Kidney (tissue), 13 donors: ENCODE measurements at regions not wholly inside any gene's neighbourhood (a gene's known extent, or its start where the extent isn't known, plus 50 kb on each side); places are given as distances from the start of the nearest gene placed in this dataset.

Experiments used
- DNase-seq, 5 donors: peaks; one replicate each; pipeline ENCODE4 v3.0.0-alpha.2; 2013 to 2020
- FAIRE-seq: peaks from 2 replicates; lab custom pipeline; 2012; peaks lifted over from hg19 to GRCh38; lab: Jason Lieb, UNC
- H3K27ac ChIP-seq, 2 donors: one replicate each; pipeline ENCODE4 v1.7.0; 2013; ENCODE audit warnings: low read depth in 2 of 2, low read length in 2 of 2, inconsistent platforms in 1 of 2
- H3K27me3 ChIP-seq: one replicate; pipeline ENCODE4 v1.7.1; 2013; ENCODE audit warnings: low read length, inconsistent platforms; ENCODE audit not compliant: control insufficient read depth, insufficient read depth
- H3K36me3 ChIP-seq, 3 donors: one replicate each; pipeline versions ENCODE4 v1.7.0 to v1.7.1; 2013; ENCODE audit warnings: low read length in 3 of 3, control low read depth in 1 of 3, inconsistent platforms in 1 of 3; ENCODE audit not compliant: insufficient read depth in 3 of 3, control insufficient read depth in 2 of 3
- H3K4me1 ChIP-seq, 3 donors: one replicate each; pipeline versions ENCODE4 v1.7.0 to v1.7.1; 2013; ENCODE audit warnings: low read length in 3 of 3, inconsistent platforms in 1 of 3, low read depth in 1 of 3; ENCODE audit not compliant: control insufficient read depth in 2 of 3, insufficient read depth in 2 of 3
- H3K4me3 ChIP-seq, 3 donors: one replicate each; pipeline versions ENCODE4 v1.7.0 to v1.8.1; 2013; ENCODE audit warnings: low read length in 3 of 3, control low read depth in 1 of 3, inconsistent platforms in 1 of 3
- H3K9ac ChIP-seq, 3 donors: one replicate each; pipeline versions ENCODE4 v1.7.0 to v1.7.1; 2013; ENCODE audit warnings: low read length in 3 of 3, control low read depth in 1 of 3, inconsistent platforms in 1 of 3
- H3K9me3 ChIP-seq, 3 donors: one replicate each; pipeline versions ENCODE4 v1.7.0 to v1.7.1; 2013; ENCODE audit warnings: low read length in 3 of 3, control low read depth in 1 of 3, inconsistent platforms in 1 of 3; ENCODE audit not compliant: control insufficient read depth in 2 of 3, insufficient read depth in 1 of 3
- intact Hi-C: fragments of 100-400 bp; cut with DNase I; formaldehyde crosslinking; loops from one replicate; pipeline ENCODE4 v1.11.1; 2022
- TF ChIP-seq, protein P1 (sequence below): IDR thresholded peaks from 3 replicates; pipeline ENCODE4 v1.5.1; 2012; ENCODE audit warnings: mild to moderate bottlenecking, moderate library complexity, borderline replicate concordance; ENCODE audit not compliant: insufficient read depth; ENCODE audit errors: extremely low read depth
- donor health status: control.
- donor health status: control.
- donor health status: control.
- donor health status: control.
- donor health status: control.
- donor health status: DM: yes; HTN: yes; CAD: no.
- donor health status: Normal renal cell carcinoma (clear cell type).

DNA sequence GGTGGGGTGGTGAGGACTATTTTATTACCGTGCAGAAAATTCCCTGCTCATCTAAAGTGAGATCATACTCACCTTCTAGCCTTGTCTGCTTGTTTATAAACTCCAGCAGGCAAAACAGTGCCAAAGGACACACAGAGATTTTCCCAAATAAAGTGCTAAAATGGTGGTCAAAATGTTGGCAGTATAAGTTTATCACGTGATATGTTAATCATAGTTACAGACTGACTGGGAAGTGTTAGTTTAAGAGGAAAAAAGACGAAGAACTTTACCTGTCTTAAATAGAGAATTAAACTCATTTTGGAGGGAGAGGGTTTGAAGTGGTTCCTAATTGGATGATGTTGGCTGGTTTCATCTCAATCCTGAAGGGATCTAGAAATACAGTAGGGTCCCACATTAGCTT is 691.7 kb upstream of the FANCL start:
- DNase-seq (no peak), FAIRE-seq (no peak)
- H3K9ac ChIP-seq = no peak overlapping the region
- TF ChIP-seq, protein P1, sequence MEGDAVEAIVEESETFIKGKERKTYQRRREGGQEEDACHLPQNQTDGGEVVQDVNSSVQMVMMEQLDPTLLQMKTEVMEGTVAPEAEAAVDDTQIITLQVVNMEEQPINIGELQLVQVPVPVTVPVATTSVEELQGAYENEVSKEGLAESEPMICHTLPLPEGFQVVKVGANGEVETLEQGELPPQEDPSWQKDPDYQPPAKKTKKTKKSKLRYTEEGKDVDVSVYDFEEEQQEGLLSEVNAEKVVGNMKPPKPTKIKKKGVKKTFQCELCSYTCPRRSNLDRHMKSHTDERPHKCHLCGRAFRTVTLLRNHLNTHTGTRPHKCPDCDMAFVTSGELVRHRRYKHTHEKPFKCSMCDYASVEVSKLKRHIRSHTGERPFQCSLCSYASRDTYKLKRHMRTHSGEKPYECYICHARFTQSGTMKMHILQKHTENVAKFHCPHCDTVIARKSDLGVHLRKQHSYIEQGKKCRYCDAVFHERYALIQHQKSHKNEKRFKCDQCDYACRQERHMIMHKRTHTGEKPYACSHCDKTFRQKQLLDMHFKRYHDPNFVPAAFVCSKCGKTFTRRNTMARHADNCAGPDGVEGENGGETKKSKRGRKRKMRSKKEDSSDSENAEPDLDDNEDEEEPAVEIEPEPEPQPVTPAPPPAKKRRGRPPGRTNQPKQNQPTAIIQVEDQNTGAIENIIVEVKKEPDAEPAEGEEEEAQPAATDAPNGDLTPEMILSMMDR = no peak
- intact Hi-C loops = no loop called here
- no peak overlapping the region for H3K4me3 ChIP-seq
- no peaks in the 10 kb centered on the region for H3K36me3 ChIP-seq
- no peak overlapping the region for H3K27ac ChIP-seq
- H3K9me3 ChIP-seq = no peaks in the 10 kb centered on the region
- no peaks in the 10 kb centered on the region for H3K4me1 ChIP-seq
- H3K27me3 ChIP-seq = no peaks in the 10 kb centered on the region

DNA sequence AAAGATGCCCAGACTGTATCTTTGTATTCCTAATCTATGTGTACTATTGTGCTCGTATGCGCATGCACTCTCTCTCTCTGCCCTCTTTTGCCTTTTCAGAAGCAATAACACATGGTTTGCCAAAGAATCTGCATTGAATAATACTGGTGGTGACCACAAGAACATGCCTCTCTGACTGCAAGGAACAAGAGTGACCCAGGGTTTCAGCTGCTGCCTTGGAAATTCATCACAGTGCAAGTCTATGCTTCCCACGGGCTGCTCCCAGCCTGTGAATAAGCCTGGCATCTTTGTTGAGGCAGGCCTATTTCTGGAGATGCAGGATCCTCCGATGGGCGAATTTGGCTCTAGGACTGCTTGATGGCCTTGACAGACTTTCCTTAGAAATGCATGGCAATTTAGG is 689.4 kb upstream of the FANCL start:
- TF ChIP-seq, protein P1 = no peak
- no peak overlapping the region for H3K27ac ChIP-seq

DNA sequence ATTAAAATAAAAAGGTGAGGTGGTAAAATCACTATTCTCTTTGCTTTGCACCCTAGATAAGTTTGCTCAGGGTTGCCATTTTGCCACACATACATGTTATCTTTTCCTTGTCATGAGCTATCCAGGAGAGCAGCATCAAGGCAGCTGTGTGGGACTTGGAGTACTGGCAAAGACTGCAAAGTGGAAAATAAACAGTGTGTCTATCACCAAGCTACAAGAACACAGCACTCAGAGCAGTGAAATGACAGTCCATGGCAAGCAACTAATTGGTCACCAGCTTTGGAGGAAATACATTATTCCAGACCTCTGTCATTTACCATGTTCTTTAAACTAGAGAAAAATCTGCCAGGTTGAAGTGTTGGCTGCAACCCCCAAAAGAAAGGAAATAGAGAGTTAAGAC is 687.8 kb upstream of the FANCL start:
- DNase-seq = no peak
- no peak overlapping the region for H3K9ac ChIP-seq
- no peaks in the 10 kb centered on the region for H3K27me3 ChIP-seq
- no peaks in the 10 kb centered on the region for H3K4me1 ChIP-seq
- no peak overlapping the region for H3K4me3 ChIP-seq
- TF ChIP-seq, protein P1 = no peak
- H3K9me3 ChIP-seq = no peaks in the 10 kb centered on the region
- FAIRE-seq = no peak
- intact Hi-C loops = no loop called here
- H3K36me3 ChIP-seq = no peaks in the 10 kb centered on the region
- H3K27ac ChIP-seq = no peak overlapping the region

More for the DNA sequence above, 689.4 kb upstream of the FANCL start:
- intact Hi-C loops = no loop called here
- Histone ChIP-seq H3K4me1 (no peaks in the 10 kb centered on the region), H3K4me3 (no peak overlapping the region), H3K27me3 (no peaks in the 10 kb centered on the region), H3K36me3 (no peaks in the 10 kb centered on the region), H3K9ac (no peak overlapping the region), H3K9me3 (no peaks in the 10 kb centered on the region)
- no peak for FAIRE-seq
- no peak for DNase-seq

- no peak for FAIRE-seq
- no peak overlapping the region for H3K9ac ChIP-seq
- intact Hi-C loops = no loop called here
- TF ChIP-seq, protein P1 = no peak
- H3K36me3 ChIP-seq = no peaks in the 10 kb centered on the region
- DNase-seq = no peak
- H3K27me3 ChIP-seq = no peaks in the 10 kb centered on the region
- no peak overlapping the region for H3K27ac ChIP-seq
- no peak overlapping the region for H3K4me3 ChIP-seq
- H3K9me3 ChIP-seq = no peaks in the 10 kb centered on the region
- no peaks in the 10 kb centered on the region for H3K4me1 ChIP-seq
These were observed 687.3 kb upstream of the FANCL start for GRCh38 chr2:58928391-58928790.
